Body of pancreas (tissue), 4 donors: ENCODE measurements at regions not wholly inside any gene's neighbourhood (a gene's known extent, or its start where the extent isn't known, plus 50 kb on each side); places are given as distances from the start of the nearest gene placed in this dataset.

Experiments used
- ATAC-seq: fragments of 150-250 bp; one replicate; pipeline ENCODE4 v1.9.1; 2016
- DNase-seq, 4 donors: peaks; one replicate each; pipeline ENCODE4 v3.0.0-alpha.2; 2019
- H3K27ac ChIP-seq, 4 donors: fragments of 200-600 bp; sonication (generic); 1 replicate in 3 of 4; 2 replicates in 1 of 4; pipeline versions ENCODE4 v1.5.1 to v1.6.1; 2016 to 2019; ENCODE audit warnings: mild to moderate bottlenecking in 1 of 4, mixed read lengths in 1 of 4, moderate library complexity in 1 of 4
- H3K27me3 ChIP-seq, 2 donors: fragments of 200-600 bp; sonication (generic); one replicate each; pipeline ENCODE4 v1.6.0; 2016; ENCODE audit warnings: mild to moderate bottlenecking in 1 of 2
- H3K36me3 ChIP-seq, 2 donors: fragments of 200-600 bp; sonication (generic); replicated peaks in 1 of 2; 2 replicates each; pipeline ENCODE4 v1.5.1; 2016; ENCODE audit warnings: low read depth in 2 of 2; ENCODE audit not compliant: insufficient read depth in 1 of 2
- H3K4me1 ChIP-seq: fragments of 200-600 bp; sonication (generic); one replicate; pipeline ENCODE4 v1.6.0; 2016
- H3K4me3 ChIP-seq, 2 donors: fragments of 200-600 bp; sonication (generic); 1 replicate in 1 of 2; 2 replicates in 1 of 2; pipeline ENCODE4 v1.5.1; 2016 to 2019
- H3K9me3 ChIP-seq, 3 donors: fragments of 200-600 bp; sonication (generic); 1 replicate in 2 of 3; 2 replicates in 1 of 3; pipeline ENCODE4 v1.5.1; 2016
- POLR2A ChIP-seq, 3 donors: fragments of 450-650 bp; IDR thresholded peaks; one replicate each; pipeline ENCODE4 v1.6.1; 2016; ENCODE audit warnings: antibody characterized with exemption in 3 of 3, mild to moderate bottlenecking in 2 of 3
- WGBS, 2 donors: methylation state at CpG; one replicate each; pipeline ENCODE4 v1.1.5; 2017; 5-methylcytosine and 5-hydroxymethylcytosine counted together
- intact Hi-C: fragments of 100-400 bp; cut with DNase I; formaldehyde crosslinking; loops from one replicate; pipeline ENCODE4 v1.15.1; 2023
- TF ChIP-seq, protein P1 (sequence below), 7 experiments: fragments of 450-650 bp in 4 of 7; fragments of 200-600 bp in 3 of 7; sonication (generic) in 3 of 7; IDR thresholded peaks; one replicate each; pipeline ENCODE4 v1.5.1; 2016 to 2019; ENCODE audit warnings: antibody characterized with exemption in 7 of 7

DNA sequence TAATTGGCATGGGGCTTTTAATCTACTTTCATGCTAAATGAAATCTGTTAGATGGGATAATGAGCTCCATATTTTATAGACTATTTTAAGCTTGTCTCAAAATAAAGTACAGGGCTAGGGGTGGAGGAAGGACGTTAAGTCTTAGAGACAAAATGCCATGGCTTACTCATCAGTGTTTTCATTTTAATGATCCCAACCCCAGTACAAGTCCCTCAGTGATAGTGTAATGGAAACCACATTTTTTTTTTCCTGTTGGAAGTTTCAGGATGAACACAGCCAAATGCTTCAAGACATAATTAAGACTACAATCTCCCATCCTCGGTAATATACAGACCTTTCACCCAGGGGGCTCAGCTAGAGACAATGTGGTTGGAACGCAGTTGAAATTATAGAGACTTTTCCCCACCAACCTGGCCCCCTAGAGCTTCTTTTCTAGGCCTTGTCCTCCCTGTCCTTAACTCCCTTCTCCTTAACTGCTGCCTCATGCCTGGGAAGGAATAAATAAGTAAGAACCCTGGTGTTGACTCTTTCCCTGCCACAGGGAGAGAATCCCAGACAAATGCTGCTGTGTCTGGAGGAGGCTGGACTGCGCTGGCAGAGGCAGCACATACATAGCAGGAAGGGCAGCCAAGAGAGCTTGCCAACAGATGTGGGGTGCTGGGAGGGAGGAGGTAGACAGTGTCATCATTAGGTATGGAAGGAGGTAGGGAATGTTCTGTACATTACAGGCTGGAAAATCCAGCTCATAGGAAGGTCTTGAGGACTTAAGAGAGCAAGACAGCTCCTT, 115.4 kb upstream of the ROPN1 start:
- Histone ChIP-seq H3K4me3 (no peak overlapping the region), H3K27me3 (no peaks in the 10 kb centered on the region), H3K27ac (no peak overlapping the region), H3K4me1 (no peaks in the 10 kb centered on the region), H3K36me3 (no peaks in the 10 kb centered on the region), H3K9me3 (no peaks in the 10 kb centered on the region)
- ATAC-seq (no peak), DNase-seq (no peak)
- WGBS, 2 donors = 79 to 85% methylated on average over 4 of the region's 4 CpGs
- no peak for TF ChIP-seq POLR2A (IDR thresholded peaks at IDR 0.05)
- TF ChIP-seq, protein P1, sequence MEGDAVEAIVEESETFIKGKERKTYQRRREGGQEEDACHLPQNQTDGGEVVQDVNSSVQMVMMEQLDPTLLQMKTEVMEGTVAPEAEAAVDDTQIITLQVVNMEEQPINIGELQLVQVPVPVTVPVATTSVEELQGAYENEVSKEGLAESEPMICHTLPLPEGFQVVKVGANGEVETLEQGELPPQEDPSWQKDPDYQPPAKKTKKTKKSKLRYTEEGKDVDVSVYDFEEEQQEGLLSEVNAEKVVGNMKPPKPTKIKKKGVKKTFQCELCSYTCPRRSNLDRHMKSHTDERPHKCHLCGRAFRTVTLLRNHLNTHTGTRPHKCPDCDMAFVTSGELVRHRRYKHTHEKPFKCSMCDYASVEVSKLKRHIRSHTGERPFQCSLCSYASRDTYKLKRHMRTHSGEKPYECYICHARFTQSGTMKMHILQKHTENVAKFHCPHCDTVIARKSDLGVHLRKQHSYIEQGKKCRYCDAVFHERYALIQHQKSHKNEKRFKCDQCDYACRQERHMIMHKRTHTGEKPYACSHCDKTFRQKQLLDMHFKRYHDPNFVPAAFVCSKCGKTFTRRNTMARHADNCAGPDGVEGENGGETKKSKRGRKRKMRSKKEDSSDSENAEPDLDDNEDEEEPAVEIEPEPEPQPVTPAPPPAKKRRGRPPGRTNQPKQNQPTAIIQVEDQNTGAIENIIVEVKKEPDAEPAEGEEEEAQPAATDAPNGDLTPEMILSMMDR (IDR thresholded peaks at IDR 0.05) = no peak
- intact Hi-C loops = no loop called here

- Histone ChIP-seq H3K4me1 (no peaks in the 10 kb centered on the region), H3K36me3 (no peaks in the 10 kb centered on the region), H3K9me3 (no peaks in the 10 kb centered on the region), H3K4me3 (no peak overlapping the region), H3K27me3 (no peaks in the 10 kb centered on the region), H3K27ac (no peak overlapping the region)
- 41 to 71% methylated on average over 1 of the region's 1 CpG for WGBS, 2 donors
- intact Hi-C loops = no loop called here
- TF ChIP-seq, protein P1 (IDR thresholded peaks at IDR 0.05) = no peak
- no peak for TF ChIP-seq POLR2A (IDR thresholded peaks at IDR 0.05)
- DNase-seq (no peak), ATAC-seq (no peak)
Observed at GRCh38 chr3:124108446-124108845, 116.5 kb upstream of the ROPN1 start.

DNA sequence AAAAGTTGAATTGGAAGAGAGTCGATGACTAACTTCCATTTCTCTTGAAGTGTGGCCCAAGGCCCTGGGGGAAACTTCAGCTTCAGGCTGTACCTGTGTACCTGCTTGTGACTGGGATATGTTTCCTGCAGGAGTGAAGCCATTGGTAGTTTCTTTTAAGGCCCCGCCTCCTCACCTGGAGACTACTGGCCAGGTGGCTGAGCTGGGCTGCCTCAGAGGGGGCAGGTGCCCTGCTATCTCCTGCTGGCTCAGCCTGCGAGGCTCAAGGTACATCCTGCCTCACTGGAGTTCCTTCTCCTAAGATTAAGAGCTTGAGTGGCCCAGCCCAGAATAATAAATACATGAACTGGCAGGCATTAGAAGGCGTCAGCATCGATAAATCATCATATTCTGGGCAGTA, 121.6 kb upstream of the ROPN1 start:
- no peaks in the 10 kb centered on the region for H3K9me3 ChIP-seq
- H3K36me3 ChIP-seq = no peaks in the 10 kb centered on the region
- TF ChIP-seq POLR2A (IDR thresholded peaks at IDR 0.05) = no peak
- TF ChIP-seq, protein P1 (IDR thresholded peaks at IDR 0.05) = no peak
- H3K4me1 ChIP-seq = no peaks in the 10 kb centered on the region
- DNase-seq (no peak), ATAC-seq (no peak)
- H3K4me3 ChIP-seq = no peak overlapping the region
- intact Hi-C loops = no loop called here
- no peak overlapping the region for H3K27ac ChIP-seq
- H3K27me3 ChIP-seq = no peaks in the 10 kb centered on the region
- 93 to 94% methylated on average over 5 of the region's 5 CpGs for WGBS, 2 donors

DNA sequence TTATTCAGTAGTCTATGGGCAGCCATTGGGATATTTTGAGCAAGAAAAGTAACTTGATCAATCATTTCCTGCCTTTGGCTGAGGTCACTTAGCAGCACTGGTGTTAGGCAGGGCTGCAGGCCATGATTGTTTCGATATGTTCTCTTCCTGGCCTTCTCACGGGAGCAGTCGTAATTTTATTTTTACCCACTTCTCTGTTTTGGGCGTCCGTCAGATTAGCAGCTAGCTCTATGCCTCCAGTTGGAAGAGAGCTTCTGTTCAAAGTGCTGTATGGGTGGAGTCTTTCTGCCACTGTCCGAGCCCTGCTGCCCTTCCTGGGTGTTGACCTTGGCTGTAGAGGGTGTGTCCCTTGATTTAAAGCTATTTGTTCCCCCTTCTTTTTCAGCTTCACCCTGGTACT, 123.4 kb upstream of the ROPN1 start:
- intact Hi-C loops = no loop called here
- 67 to 79% methylated on average over 6 of the region's 6 CpGs for WGBS, 2 donors
- DNase-seq (no peak), ATAC-seq (no peak)
- Histone ChIP-seq H3K9me3 (no peaks in the 10 kb centered on the region), H3K27me3 (no peaks in the 10 kb centered on the region), H3K4me1 (no peaks in the 10 kb centered on the region), H3K27ac (no peak overlapping the region), H3K4me3 (no peak overlapping the region), H3K36me3 (no peaks in the 10 kb centered on the region)
- TF ChIP-seq, protein P1 (IDR thresholded peaks at IDR 0.05) = no peak
- TF ChIP-seq POLR2A (IDR thresholded peaks at IDR 0.05) = no peak

DNA sequence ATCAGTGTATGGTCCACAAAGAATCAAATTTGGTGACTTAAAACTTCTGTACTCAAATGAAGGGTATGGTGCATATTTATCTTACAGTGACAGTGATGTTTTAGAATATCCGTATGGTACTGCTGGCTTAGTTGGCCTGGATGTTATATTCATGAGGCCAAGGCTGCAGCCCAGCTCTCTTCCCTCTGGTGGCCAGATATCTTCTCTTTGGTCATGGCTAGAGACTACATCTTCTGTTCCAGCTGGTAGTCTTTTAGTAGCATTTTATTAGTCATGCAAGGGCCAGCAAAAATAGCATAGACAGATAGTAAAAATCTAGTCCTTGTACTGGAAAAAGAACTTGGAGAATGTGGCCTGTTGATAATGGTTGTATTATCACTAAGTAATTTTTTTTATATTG, 124.0 kb upstream of the ROPN1 start:
- 85 to 86% methylated on average over 1 of the region's 1 CpG for WGBS, 2 donors
- Histone ChIP-seq H3K27me3 (no peaks in the 10 kb centered on the region), H3K4me1 (no peaks in the 10 kb centered on the region), H3K27ac (no peak overlapping the region), H3K36me3 (no peaks in the 10 kb centered on the region), H3K9me3 (no peaks in the 10 kb centered on the region), H3K4me3 (no peak overlapping the region)
- no peak for TF ChIP-seq POLR2A (IDR thresholded peaks at IDR 0.05)
- TF ChIP-seq, protein P1 (IDR thresholded peaks at IDR 0.05) = no peak
- intact Hi-C loops = no loop called here
- ATAC-seq = no peak
- DNase-seq = no peak
